WTC11 (cell line): ENCODE measurements at regions not wholly inside any gene's neighbourhood (a gene's known extent, or its start where the extent isn't known, plus 50 kb on each side); places are given as distances from the start of the nearest gene placed in this dataset.

Experiments
- ATAC-seq: fragments of 200-7000 bp; cut with Tn5 transposase; 2 replicates; pipeline ENCODE4 v1.10.0; 2021; ENCODE audit warnings: mild to moderate bottlenecking, moderate library complexity
- CTCF ChIA-PET: fragments of 300-600 bp; sonication (Branson Sonifier 250); formaldehyde crosslinking; loops from one replicate; lab custom pipeline; 2021; ENCODE audit warnings: antibody characterized with exemption; lab: Charles Lee
- POLR2A ChIA-PET: fragments of 350-600 bp; sonication (Branson Sonifier 250); formaldehyde crosslinking; loops from one replicate; lab custom pipeline; 2021; ENCODE audit warnings: antibody characterized with exemption; lab: Charles Lee
- DNase-seq: peaks from one replicate; pipeline ENCODE4 v3.0.0; 2021; ENCODE audit warnings: low spot score
- H3K27ac Mint-ChIP-seq: 2 replicates; pipeline ENCODE4 v1.8.0; 2021; ENCODE audit warnings: mixed read lengths
- H3K27me3 Mint-ChIP-seq: 2 replicates; pipeline ENCODE4 v1.8.0; 2021; ENCODE audit warnings: low read depth, mild to moderate bottlenecking, moderate library complexity, mixed read lengths
- H3K36me3 Mint-ChIP-seq: 2 replicates; pipeline ENCODE4 v1.8.0; 2021; ENCODE audit warnings: mixed read lengths
- H3K4me1 Mint-ChIP-seq: 2 replicates; pipeline ENCODE4 v1.8.0; 2022; ENCODE audit warnings: mixed read lengths
- H3K4me3 Mint-ChIP-seq: 2 replicates; pipeline ENCODE4 v1.8.0; 2021; ENCODE audit warnings: mild to moderate bottlenecking, moderate library complexity, mixed read lengths
- H3K9me3 Mint-ChIP-seq: 2 replicates; pipeline ENCODE4 v1.8.0; 2021; ENCODE audit warnings: mixed read lengths
- CREB1 ChIP-seq: sonication (generic); formaldehyde crosslinking; IDR thresholded peaks from 2 replicates; pipeline ENCODE4 v1.8.0; 2023; ENCODE audit warnings: mild to moderate bottlenecking, missing genetic modification reagents
- CREM ChIP-seq: sonication (generic); formaldehyde crosslinking; IDR thresholded peaks from 2 replicates; pipeline ENCODE4 v1.8.1; 2022; ENCODE audit warnings: mild to moderate bottlenecking, missing genetic modification reagents, moderate library complexity
- ETV6 ChIP-seq: sonication (generic); formaldehyde crosslinking; IDR thresholded peaks from 2 replicates; pipeline ENCODE4 v1.8.1; 2022; ENCODE audit warnings: mild to moderate bottlenecking, missing genetic modification reagents
- FOXJ3 ChIP-seq: sonication (generic); formaldehyde crosslinking; IDR thresholded peaks from 2 replicates; pipeline ENCODE4 v1.9.0; 2021; ENCODE audit warnings: missing genetic modification reagents, mild to moderate bottlenecking, borderline replicate concordance
- FOXK1 ChIP-seq: sonication (generic); formaldehyde crosslinking; IDR thresholded peaks from 2 replicates; pipeline ENCODE4 v1.8.0; 2022; ENCODE audit warnings: mild to moderate bottlenecking, moderate library complexity, missing genetic modification reagents
- FOXP1 ChIP-seq: sonication (generic); formaldehyde crosslinking; IDR thresholded peaks from 2 replicates; pipeline ENCODE4 v1.8.0; 2022; ENCODE audit warnings: missing genetic modification reagents, mild to moderate bottlenecking, moderate library complexity, borderline replicate concordance
- IRF2 ChIP-seq: sonication (generic); formaldehyde crosslinking; IDR thresholded peaks from 2 replicates; pipeline ENCODE4 v1.8.0; 2022; ENCODE audit warnings: low read depth, missing genetic modification reagents, borderline replicate concordance
- JAZF1 ChIP-seq: fragments of 250-450 bp; sonication (Bioruptor Pico); IDR thresholded peaks from 2 replicates; pipeline ENCODE4 v1.9.0; 2021; ENCODE audit warnings: moderate library complexity, mild to moderate bottlenecking, inconsistent platforms
- JUN ChIP-seq: sonication (generic); formaldehyde crosslinking; IDR thresholded peaks from 2 replicates; pipeline ENCODE4 v1.8.0; 2023; ENCODE audit warnings: mild to moderate bottlenecking, missing genetic modification reagents
- MYBL2 ChIP-seq: sonication (generic); formaldehyde crosslinking; IDR thresholded peaks from 2 replicates; pipeline ENCODE4 v1.8.1; 2023; ENCODE audit warnings: mild to moderate bottlenecking, moderate library complexity, missing genetic modification reagents
- NFYB ChIP-seq: sonication (generic); formaldehyde crosslinking; conservative IDR thresholded peaks from 2 replicates; pipeline ENCODE4 v1.8.0; 2022; ENCODE audit warnings: low read depth, missing genetic modification reagents
- NR2C2 ChIP-seq: sonication (generic); formaldehyde crosslinking; IDR thresholded peaks from 2 replicates; pipeline ENCODE4 v1.8.0; 2022; ENCODE audit warnings: mild to moderate bottlenecking, missing genetic modification reagents
- RELA ChIP-seq: sonication (generic); formaldehyde crosslinking; IDR thresholded peaks from 2 replicates; pipeline ENCODE4 v1.8.1; 2022; ENCODE audit warnings: missing genetic modification reagents, mild to moderate bottlenecking, borderline replicate concordance
- TEAD1 ChIP-seq: sonication (generic); formaldehyde crosslinking; IDR thresholded peaks from 2 replicates; pipeline ENCODE4 v1.8.0; 2022; ENCODE audit warnings: mild to moderate bottlenecking, missing genetic modification reagents
- TP53 ChIP-seq: sonication (generic); formaldehyde crosslinking; IDR thresholded peaks from 2 replicates; pipeline ENCODE4 v1.8.1; 2023; ENCODE audit warnings: mild to moderate bottlenecking, missing genetic modification reagents
- ZNF138 ChIP-seq: sonication (generic); formaldehyde crosslinking; conservative IDR thresholded peaks from 2 replicates; pipeline ENCODE4 v1.8.1; 2022; ENCODE audit warnings: mild to moderate bottlenecking, moderate library complexity, missing genetic modification reagents
- ZNF219 ChIP-seq: sonication (generic); formaldehyde crosslinking; IDR thresholded peaks from 2 replicates; pipeline ENCODE4 v1.8.0; 2023; ENCODE audit warnings: missing genetic modification reagents, mild to moderate bottlenecking, borderline replicate concordance
- ZNF232 ChIP-seq: sonication (generic); formaldehyde crosslinking; IDR thresholded peaks from 2 replicates; pipeline ENCODE4 v1.8.0; 2022; ENCODE audit warnings: mild to moderate bottlenecking, missing genetic modification reagents
- ZNF671 ChIP-seq: fragments of 250-450 bp; sonication (Bioruptor Pico); IDR thresholded peaks from 2 replicates; pipeline ENCODE4 v1.8.0; 2021; ENCODE audit warnings: mild to moderate bottlenecking
- TF ChIP-seq, protein P1 (sequence below): sonication (generic); formaldehyde crosslinking; IDR thresholded peaks from 2 replicates; pipeline ENCODE4 v1.8.0; 2022; ENCODE audit warnings: mild to moderate bottlenecking, missing genetic modification reagents
- TF ChIP-seq, protein P2 (sequence below): sonication (generic); formaldehyde crosslinking; IDR thresholded peaks from 2 replicates; pipeline ENCODE4 v1.8.1; 2022; ENCODE audit warnings: low read depth, missing genetic modification reagents, borderline replicate concordance
- TF ChIP-seq, protein P3 (sequence below): sonication (generic); formaldehyde crosslinking; IDR thresholded peaks from 2 replicates; pipeline ENCODE4 v1.8.1; 2022; ENCODE audit warnings: missing genetic modification reagents, borderline replicate concordance
- TF ChIP-seq, protein P4 (sequence below): sonication (generic); formaldehyde crosslinking; IDR thresholded peaks from 2 replicates; pipeline ENCODE4 v1.8.1; 2023; ENCODE audit warnings: mild to moderate bottlenecking, missing genetic modification reagents, moderate library complexity
- TF ChIP-seq, protein P5 (sequence below): fragments of 250-450 bp; sonication (Bioruptor Pico); IDR thresholded peaks from 2 replicates; pipeline ENCODE4 v1.9.0; 2021; ENCODE audit warnings: moderate library complexity, mild to moderate bottlenecking, inconsistent platforms, borderline replicate concordance
- TF ChIP-seq, protein P6 (sequence below): sonication (generic); formaldehyde crosslinking; IDR thresholded peaks from 2 replicates; pipeline ENCODE4 v1.8.0; 2022; ENCODE audit warnings: mild to moderate bottlenecking, missing genetic modification reagents

DNA sequence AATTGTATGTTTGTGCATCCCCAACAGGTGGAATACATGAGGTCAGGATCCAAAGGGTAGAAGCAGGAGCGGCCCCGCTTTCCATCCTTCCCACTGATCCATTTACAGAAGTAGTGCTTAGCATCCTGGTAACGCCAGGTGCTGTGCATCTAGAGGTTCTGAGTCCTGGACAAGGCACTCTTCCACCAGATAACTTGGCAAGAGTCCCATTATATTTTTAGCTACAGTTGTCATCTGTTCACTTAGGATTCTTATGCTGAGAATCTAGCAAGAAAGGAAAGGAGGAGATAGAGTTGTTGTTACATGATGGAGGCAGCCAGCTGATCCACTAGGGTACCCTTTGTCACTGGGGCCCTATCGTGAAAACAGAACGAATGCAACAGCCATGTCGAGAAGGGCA lies 389.5 kb upstream of the ZNF507 start (continued):
- TF ChIP-seq, protein P1, sequence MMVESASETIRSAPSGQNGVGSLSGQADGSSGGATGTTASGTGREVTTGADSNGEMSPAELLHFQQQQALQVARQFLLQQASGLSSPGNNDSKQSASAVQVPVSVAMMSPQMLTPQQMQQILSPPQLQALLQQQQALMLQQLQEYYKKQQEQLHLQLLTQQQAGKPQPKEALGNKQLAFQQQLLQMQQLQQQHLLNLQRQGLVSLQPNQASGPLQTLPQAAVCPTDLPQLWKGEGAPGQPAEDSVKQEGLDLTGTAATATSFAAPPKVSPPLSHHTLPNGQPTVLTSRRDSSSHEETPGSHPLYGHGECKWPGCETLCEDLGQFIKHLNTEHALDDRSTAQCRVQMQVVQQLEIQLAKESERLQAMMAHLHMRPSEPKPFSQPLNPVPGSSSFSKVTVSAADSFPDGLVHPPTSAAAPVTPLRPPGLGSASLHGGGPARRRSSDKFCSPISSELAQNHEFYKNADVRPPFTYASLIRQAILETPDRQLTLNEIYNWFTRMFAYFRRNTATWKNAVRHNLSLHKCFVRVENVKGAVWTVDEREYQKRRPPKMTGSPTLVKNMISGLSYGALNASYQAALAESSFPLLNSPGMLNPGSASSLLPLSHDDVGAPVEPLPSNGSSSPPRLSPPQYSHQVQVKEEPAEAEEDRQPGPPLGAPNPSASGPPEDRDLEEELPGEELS (CRISPR knock-in tag) = no peak
- TF ChIP-seq ZNF671 (CRISPR knock-in tag) = no peak
- TF ChIP-seq JAZF1 (CRISPR knock-in tag) = no peak
- TF ChIP-seq CREB1 (CRISPR knock-in tag) = no peak
- no peak for TF ChIP-seq NR2C2 (CRISPR knock-in tag)
- TF ChIP-seq FOXK1 (CRISPR knock-in tag) = no peak
- TF ChIP-seq TP53 (CRISPR knock-in tag) = no peak
- no peak for TF ChIP-seq ETV6
- TF ChIP-seq FOXJ3 = no peak

DNA sequence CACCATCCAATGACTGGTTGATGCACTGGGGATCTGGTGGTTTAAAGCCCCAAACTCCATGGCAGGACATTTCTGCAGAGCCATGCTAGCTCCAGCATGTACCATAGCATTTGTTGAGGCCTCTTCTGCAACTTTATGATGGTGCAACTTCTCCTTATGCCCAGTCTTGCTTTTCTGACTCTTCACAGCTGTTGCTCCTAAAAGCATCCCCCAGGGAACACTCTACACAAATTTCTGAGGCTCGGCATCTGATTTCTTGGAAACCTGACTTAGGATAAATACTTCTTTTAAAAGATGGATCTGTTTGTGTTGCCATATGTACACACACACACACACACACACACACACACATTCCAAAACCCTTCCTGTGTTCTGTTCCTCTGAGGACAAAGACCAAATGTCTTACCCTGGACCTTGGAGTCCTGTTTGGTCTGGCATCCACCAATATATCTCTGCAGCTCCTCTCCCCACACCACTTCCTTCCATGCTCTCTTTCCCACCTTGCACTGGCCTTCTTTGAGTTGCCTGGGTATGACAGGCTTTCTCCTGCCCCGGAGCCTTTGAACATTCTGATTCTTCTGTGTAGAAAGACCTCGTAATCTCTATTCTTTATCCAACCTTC lies 388.5 kb upstream of the ZNF507 start:
- DNase-seq (no peak), ATAC-seq (no peak)
- Mint-ChIP-seq H3K36me3 (peaks cover 3% of the 10 kb centered on the region), H3K9me3 (peaks cover 15% of the 10 kb centered on the region), H3K4me1 (peaks cover 12% of the 10 kb centered on the region), H3K27me3 (no peaks in the 10 kb centered on the region), H3K27ac (no peak overlapping the region)
- POLR2A ChIA-PET = no interaction called here
- TF ChIP-seq ZNF138 (CRISPR knock-in tag) (no peak), ZNF219 (no peak)
- TF ChIP-seq, all 79 proteins: peak for 0
- H3K4me3 Mint-ChIP-seq = no peak overlapping the region
- CTCF ChIA-PET = no interaction called here

DNA sequence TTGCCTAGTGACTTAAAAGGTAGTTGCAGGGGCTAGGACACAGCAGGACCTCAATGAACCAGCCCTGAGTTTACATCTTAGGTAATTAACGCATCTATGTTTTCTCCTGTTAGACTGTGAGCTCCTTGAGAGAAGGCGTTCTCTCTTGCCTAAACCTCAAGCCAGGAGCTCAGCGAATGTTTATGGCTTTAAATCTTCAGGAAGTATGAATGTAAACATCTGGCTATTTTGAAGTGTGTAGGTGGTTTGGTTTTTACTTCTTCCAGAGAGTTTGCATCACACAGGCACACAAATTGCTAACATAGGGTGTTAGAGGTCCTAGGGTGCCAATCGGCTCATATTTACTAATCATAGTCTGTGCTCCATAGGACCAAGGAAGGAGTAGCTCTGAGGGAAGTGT lies 387.7 kb upstream of the ZNF507 start:
- Mint-ChIP-seq H3K27ac (no peak overlapping the region), H3K36me3 (no peaks in the 10 kb centered on the region), H3K4me3 (no peak overlapping the region), H3K27me3 (no peaks in the 10 kb centered on the region), H3K4me1 (peaks cover 16% of the 10 kb centered on the region), H3K9me3 (peaks cover 9% of the 10 kb centered on the region)
- no peak for ATAC-seq
- no peak for TF ChIP-seq JUN
- TF ChIP-seq, protein P2, sequence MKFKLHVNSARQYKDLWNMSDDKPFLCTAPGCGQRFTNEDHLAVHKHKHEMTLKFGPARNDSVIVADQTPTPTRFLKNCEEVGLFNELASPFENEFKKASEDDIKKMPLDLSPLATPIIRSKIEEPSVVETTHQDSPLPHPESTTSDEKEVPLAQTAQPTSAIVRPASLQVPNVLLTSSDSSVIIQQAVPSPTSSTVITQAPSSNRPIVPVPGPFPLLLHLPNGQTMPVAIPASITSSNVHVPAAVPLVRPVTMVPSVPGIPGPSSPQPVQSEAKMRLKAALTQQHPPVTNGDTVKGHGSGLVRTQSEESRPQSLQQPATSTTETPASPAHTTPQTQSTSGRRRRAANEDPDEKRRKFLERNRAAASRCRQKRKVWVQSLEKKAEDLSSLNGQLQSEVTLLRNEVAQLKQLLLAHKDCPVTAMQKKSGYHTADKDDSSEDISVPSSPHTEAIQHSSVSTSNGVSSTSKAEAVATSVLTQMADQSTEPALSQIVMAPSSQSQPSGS (CRISPR knock-in tag) = no peak
- no peak for TF ChIP-seq RELA (CRISPR knock-in tag)
- ChIA-PET POLR2A (no interaction called here), CTCF (no interaction called here)
- DNase-seq = no peak

DNA sequence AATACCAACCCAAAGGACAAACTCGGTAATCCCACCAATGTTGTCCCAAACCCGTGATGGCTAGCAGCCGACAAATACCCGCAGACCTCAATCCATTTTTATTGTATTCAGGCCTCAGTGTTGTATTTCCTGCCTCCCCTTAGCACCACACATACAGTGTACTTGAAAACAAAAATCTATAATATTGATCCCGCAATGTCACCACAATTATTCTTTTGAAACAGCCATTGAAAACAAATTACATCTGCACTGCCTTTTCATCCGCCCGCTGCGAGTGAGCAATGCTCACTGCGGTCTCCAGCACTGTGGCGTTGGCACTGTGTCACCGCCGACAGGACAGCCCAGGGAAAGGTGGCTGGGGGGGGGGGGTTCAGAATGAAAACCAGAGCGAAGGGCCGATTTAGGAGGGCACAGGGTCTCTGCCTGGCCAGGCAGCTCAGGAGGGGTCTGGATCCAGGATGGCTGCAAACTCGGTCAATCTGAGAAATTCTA lies 385.8 kb upstream of the ZNF507 start:
- Mint-ChIP-seq H3K9me3 (peaks cover 4% of the 10 kb centered on the region), H3K27ac (no peak overlapping the region), H3K4me3 (no peak overlapping the region), H3K36me3 (no peaks in the 10 kb centered on the region), H3K27me3 (no peaks in the 10 kb centered on the region), H3K4me1 (peaks cover 23% of the 10 kb centered on the region)
- DNase-seq (no peak), ATAC-seq (no peak)
- CTCF ChIA-PET = interaction anchor here (0.7 kb wide), 1 partner anchor 808 kb away, joined by 3 read pairs; no protein-coding TSS in a partner anchor
- POLR2A ChIA-PET = no interaction called here
- TF ChIP-seq, protein P3, sequence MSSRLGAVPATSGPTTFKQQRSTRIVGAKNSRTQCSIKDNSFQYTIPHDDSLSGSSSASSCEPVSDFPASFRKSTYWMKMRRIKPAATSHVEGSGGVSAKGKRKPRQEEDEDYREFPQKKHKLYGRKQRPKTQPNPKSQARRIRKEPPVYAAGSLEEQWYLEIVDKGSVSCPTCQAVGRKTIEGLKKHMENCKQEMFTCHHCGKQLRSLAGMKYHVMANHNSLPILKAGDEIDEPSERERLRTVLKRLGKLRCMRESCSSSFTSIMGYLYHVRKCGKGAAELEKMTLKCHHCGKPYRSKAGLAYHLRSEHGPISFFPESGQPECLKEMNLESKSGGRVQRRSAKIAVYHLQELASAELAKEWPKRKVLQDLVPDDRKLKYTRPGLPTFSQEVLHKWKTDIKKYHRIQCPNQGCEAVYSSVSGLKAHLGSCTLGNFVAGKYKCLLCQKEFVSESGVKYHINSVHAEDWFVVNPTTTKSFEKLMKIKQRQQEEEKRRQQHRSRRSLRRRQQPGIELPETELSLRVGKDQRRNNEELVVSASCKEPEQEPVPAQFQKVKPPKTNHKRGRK (CRISPR knock-in tag) = no peak
- TF ChIP-seq, protein P4, sequence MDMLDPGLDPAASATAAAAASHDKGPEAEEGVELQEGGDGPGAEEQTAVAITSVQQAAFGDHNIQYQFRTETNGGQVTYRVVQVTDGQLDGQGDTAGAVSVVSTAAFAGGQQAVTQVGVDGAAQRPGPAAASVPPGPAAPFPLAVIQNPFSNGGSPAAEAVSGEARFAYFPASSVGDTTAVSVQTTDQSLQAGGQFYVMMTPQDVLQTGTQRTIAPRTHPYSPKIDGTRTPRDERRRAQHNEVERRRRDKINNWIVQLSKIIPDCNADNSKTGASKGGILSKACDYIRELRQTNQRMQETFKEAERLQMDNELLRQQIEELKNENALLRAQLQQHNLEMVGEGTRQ (CRISPR knock-in tag) = no peak
- no peak for TF ChIP-seq CREM (CRISPR knock-in tag)
- no peak for TF ChIP-seq NFYB (CRISPR knock-in tag)
- TF ChIP-seq TEAD1 (CRISPR knock-in tag) = no peak
- TF ChIP-seq, protein P5, sequence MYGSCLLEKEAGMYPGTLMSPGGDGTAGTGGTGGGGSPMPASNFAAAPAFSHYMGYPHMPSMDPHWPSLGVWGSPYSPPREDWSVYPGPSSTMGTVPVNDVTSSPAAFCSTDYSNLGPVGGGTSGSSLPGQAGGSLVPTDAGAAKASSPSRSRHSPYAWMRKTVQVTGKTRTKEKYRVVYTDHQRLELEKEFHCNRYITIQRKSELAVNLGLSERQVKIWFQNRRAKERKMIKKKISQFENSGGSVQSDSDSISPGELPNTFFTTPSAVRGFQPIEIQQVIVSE (CRISPR knock-in tag) = no peak
- TF ChIP-seq JAZF1 (CRISPR knock-in tag) = no peak
- no peak for TF ChIP-seq MYBL2
- no peak for TF ChIP-seq ZNF671 (CRISPR knock-in tag)
- TF ChIP-seq, protein P6, sequence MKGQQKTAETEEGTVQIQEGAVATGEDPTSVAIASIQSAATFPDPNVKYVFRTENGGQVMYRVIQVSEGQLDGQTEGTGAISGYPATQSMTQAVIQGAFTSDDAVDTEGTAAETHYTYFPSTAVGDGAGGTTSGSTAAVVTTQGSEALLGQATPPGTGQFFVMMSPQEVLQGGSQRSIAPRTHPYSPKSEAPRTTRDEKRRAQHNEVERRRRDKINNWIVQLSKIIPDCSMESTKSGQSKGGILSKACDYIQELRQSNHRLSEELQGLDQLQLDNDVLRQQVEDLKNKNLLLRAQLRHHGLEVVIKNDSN (CRISPR knock-in tag) = no peak
- TF ChIP-seq IRF2 (CRISPR knock-in tag) = no peak
- no peak for TF ChIP-seq FOXP1 (CRISPR knock-in tag)
- TF ChIP-seq ZNF232 (CRISPR knock-in tag) = no peak
